ENCODE measurements at regions not wholly inside any gene's neighbourhood (a gene's known extent, or its start where the extent isn't known, plus 50 kb on each side); places are given as distances from the start of the nearest gene placed in this dataset.

DNA sequence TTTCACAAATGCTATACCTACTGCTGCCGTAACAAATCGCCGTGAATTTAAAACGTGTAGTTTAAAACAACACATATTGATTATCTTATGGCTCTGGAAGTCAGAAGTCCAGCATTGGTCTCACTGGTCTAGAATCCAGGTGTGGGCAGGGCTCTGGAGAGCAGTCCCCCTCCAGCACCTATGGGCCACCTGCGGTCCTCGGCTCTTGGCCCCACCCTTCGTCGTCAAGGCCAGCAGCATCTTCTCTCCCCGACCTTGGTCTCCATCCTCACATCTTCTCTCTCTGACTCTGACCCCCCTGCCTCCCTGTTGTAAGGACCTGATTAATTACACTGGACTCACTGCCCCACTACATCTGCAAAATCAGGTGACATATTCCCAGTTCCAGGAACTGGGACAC lies 106.4 kb upstream of the COL5A1 start:
- TF ChIP-seq, protein P1, sequence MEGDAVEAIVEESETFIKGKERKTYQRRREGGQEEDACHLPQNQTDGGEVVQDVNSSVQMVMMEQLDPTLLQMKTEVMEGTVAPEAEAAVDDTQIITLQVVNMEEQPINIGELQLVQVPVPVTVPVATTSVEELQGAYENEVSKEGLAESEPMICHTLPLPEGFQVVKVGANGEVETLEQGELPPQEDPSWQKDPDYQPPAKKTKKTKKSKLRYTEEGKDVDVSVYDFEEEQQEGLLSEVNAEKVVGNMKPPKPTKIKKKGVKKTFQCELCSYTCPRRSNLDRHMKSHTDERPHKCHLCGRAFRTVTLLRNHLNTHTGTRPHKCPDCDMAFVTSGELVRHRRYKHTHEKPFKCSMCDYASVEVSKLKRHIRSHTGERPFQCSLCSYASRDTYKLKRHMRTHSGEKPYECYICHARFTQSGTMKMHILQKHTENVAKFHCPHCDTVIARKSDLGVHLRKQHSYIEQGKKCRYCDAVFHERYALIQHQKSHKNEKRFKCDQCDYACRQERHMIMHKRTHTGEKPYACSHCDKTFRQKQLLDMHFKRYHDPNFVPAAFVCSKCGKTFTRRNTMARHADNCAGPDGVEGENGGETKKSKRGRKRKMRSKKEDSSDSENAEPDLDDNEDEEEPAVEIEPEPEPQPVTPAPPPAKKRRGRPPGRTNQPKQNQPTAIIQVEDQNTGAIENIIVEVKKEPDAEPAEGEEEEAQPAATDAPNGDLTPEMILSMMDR (IDR thresholded peaks at IDR 0.05; ENCODE audit: insufficient read depth, low read depth, low read length): no peak
- POLR2A ChIA-PET: no interaction called here
- CTCF ChIA-PET: no interaction called here

DNA sequence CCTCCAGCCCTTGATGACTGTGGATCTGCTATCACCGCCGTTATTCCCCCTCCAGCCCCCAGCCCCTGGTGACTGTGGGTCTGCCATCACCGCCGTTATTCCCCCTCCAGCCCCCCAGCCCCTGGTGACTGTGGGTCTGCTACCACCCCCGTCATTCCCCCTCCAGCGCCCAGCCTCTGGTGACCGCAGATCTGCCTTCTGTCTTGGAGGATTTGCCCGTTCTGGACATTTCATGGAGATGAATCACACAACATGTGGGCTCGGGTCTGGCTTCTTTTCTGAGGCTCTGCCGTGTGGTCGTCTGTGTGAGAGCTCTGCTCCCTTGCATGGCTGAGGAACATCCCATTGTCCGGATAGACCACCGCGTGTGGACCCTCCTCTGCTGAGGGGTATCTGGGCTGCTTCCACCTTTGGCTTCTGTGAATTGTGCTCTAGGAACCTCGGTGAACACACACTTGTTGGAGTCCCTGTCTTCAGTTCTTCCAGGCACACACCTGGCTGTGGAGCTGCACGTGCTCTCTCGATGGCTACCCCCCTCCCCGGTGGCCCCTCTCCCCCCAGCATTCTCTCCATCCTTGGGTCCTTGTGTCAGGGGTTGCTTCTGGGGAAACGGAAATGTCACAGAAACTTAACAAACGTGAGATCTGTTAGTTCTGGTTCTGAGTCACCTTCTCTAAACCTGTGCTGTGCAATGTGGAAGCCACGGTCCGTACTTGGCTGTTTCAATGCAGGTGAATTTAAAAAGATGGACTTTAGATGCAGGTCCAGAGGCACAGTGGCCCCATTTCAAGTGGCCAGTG lies 105.3 kb upstream of the COL5A1 start:
- H3K27me3 ChIP-seq (ENCODE audit: control insufficient read depth, insufficient read depth, low read length): no peaks in the 10 kb centered on the region
- ChIA-PET POLR2A (no interaction called here), CTCF (interaction anchor here (1.6 kb wide), 1 partner anchor 87 kb away, joined by 5 read pairs; no protein-coding TSS in a partner anchor)
- DNase-seq (ENCODE audit: low read depth): no peak
- H3K36me3 ChIP-seq (ENCODE audit: control insufficient read depth, insufficient read depth, low read length): no peaks in the 10 kb centered on the region
- no peak overlapping the region for H3K4me3 ChIP-seq (ENCODE audit: low read depth, low read length)
- TF ChIP-seq, protein P1 (IDR thresholded peaks at IDR 0.05; ENCODE audit: insufficient read depth, low read depth, low read length): no peak

More for the DNA sequence above, 106.4 kb upstream of the COL5A1 start:
- no peak for DNase-seq (ENCODE audit: low read depth)
- Histone ChIP-seq H3K36me3 (ENCODE audit: control insufficient read depth, insufficient read depth, low read length) (no peaks in the 10 kb centered on the region), H3K27me3 (ENCODE audit: control insufficient read depth, insufficient read depth, low read length) (no peaks in the 10 kb centered on the region), H3K4me3 (ENCODE audit: low read depth, low read length) (no peak overlapping the region)

DNA sequence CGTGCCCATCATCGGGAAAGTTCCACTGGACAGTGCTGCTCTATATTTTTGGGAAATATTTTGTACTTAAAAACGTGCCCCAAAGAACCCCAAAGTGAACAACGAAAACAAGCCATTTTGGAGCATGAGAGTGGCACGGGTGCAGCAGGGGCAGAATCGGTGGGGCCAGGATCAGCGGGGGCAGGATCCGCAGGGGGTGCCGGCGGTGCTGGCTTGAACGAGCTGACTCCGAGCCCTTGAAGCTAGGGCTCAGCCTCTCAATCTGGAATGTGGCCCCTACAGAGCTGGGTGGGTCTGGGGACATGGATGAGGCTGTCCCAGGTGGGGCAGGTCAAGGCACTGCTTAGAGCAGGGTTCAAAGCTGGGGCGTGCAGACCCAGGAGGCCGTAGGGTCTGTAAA lies 104.7 kb upstream of the COL5A1 start:
- DNase-seq (ENCODE audit: low read depth): no peak
- CTCF ChIA-PET: interaction anchor here (1.2 to 1.6 kb wide), 2 partner anchors 88 to 124 kb away, joined by 4 to 5 read pairs; no protein-coding TSS in a partner anchor
- POLR2A ChIA-PET: no interaction called here
- TF ChIP-seq, protein P1 (IDR thresholded peaks at IDR 0.05; ENCODE audit: insufficient read depth, low read depth, low read length): no peak
- Histone ChIP-seq H3K27me3 (ENCODE audit: control insufficient read depth, insufficient read depth, low read length) (no peaks in the 10 kb centered on the region), H3K36me3 (ENCODE audit: control insufficient read depth, insufficient read depth, low read length) (no peaks in the 10 kb centered on the region), H3K4me3 (ENCODE audit: low read depth, low read length) (no peak overlapping the region)

DNA sequence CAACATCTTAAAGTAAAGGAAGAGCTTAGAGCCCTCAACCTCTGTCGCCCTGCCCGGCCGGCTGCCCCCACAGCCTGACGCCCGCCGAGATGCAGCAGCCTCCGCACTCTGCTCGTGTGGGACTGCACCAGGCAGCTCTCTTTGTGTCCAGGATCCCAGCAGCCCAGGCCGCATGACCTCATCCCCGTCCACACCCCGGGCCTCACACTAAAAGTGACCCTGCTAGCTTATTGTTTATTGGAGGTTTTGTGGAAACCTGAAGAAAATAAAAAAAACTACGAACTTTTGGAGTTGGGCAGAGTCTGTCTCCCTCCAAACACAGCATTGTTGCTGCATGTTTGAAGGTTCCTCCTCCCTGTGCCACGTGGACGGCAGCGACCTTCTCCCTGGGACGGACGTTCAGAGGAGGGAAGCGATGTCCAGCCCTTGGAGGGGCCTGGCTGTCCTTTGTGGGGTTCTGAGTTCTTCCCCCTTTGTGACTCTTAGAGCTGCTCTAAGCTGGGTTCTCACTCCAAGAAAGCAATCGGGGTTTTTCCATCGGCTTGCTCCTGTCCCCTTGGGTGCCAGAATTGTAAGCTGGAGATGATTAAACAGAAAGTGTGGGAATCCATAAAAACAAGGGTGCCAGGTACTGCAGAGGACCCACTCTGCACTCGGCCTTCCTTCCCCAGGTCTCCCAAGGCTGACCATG lies 103.5 kb upstream of the COL5A1 start:
- ChIA-PET POLR2A (no interaction called here), CTCF (interaction anchor here (0.8 to 1.6 kb wide), 4 partner anchors 46 to 153 kb away, joined by 3 to 5 read pairs (median 4); no protein-coding TSS in a partner anchor)
- no peaks in the 10 kb centered on the region for H3K36me3 ChIP-seq (ENCODE audit: control insufficient read depth, insufficient read depth, low read length)
- DNase-seq (ENCODE audit: low read depth): no peak
- no peak overlapping the region for H3K4me3 ChIP-seq (ENCODE audit: low read depth, low read length)
- H3K27me3 ChIP-seq (ENCODE audit: control insufficient read depth, insufficient read depth, low read length): no peaks in the 10 kb centered on the region
- TF ChIP-seq, protein P1 (IDR thresholded peaks at IDR 0.05; ENCODE audit: insufficient read depth, low read depth, low read length): no peak

DNA sequence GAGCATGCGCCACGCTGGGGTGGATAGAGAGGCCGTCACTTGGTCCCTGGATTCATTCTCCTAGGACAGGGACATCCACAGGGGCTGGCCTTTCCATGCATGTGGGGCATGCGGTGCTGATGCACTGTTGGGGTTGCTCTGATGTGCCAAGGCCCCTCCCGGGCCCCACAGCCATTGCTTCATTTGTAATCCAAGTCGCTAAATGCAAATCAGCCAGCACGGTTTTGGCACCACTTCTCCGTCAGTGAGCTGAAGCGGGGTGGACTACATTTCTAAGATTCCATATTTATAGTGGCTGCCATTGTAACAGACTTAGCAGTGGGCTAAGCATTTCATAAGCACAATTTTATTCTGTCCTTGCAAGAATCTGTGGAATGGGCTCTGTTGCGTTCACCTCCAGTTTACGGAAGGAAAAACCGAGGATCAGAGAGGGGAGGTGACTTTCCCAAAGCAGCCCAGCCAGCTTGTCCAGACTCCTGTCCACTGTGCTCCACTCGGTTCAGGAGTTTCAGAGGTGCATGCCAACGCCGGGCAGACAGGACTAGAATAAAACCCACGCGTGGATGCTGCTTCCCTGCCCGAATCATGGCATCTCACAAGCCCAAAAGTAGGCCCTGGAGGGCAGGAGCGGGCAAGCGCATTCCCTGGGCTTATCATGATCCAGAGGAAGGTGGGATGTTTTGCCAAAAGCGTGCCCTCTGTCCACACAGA lies 102.6 kb upstream of the COL5A1 start:
- ChIA-PET CTCF (interaction anchor here (1.0 kb wide), 1 partner anchor 47 kb away, joined by 3 read pairs; no protein-coding TSS in a partner anchor), POLR2A (no interaction called here)
- TF ChIP-seq, protein P1 (IDR thresholded peaks at IDR 0.05; ENCODE audit: insufficient read depth, low read depth, low read length): no peak
- no peaks in the 10 kb centered on the region for H3K36me3 ChIP-seq (ENCODE audit: control insufficient read depth, insufficient read depth, low read length)
- DNase-seq (ENCODE audit: low read depth): no peak
- no peaks in the 10 kb centered on the region for H3K27me3 ChIP-seq (ENCODE audit: control insufficient read depth, insufficient read depth, low read length)
- H3K4me3 ChIP-seq (ENCODE audit: low read depth, low read length): no peak overlapping the region
